ENCODE measurements at regions not wholly inside any gene's neighbourhood (a gene's known extent, or its start where the extent isn't known, plus 50 kb on each side); places are given as distances from the start of the nearest gene placed in this dataset.

GRCh38 chr7:46577394-46577793 lies 656.3 kb upstream of the IGFBP3 start:
- Histone ChIP-seq H3K79me2 (ENCODE audit: insufficient read depth, low read length) (no peaks in the 10 kb centered on the region), H2AFZ (ENCODE audit: low read length) (peak overlapping the region; percentile 34), H3K4me3 (ENCODE audit: insufficient read depth, low read length) (no peak overlapping the region), H3K9me3 (ENCODE audit: low read depth, low read length) (no peaks in the 10 kb centered on the region), H3K4me2 (ENCODE audit: insufficient read depth, low read length) (no peak overlapping the region), H4K20me1 (ENCODE audit: insufficient read depth, low read length) (no peaks in the 10 kb centered on the region), H3K4me1 (ENCODE audit: insufficient read depth, low read length) (peaks cover 16% of the 10 kb centered on the region), H3K27me3 (ENCODE audit: insufficient read depth, low read length) (no peaks in the 10 kb centered on the region), H3K27ac (ENCODE audit: low read depth, low read length) (peak overlapping the region; percentile 82), H3K36me3 (ENCODE audit: insufficient read depth, low read length) (no peaks in the 10 kb centered on the region)
- DNase-seq (ENCODE audit: insufficient read length, low spot score, missing footprints) = no peak
- TF ChIP-seq CTCF (IDR thresholded peaks at IDR 0.05; ENCODE audit: extremely low read depth, low read depth, low read length) = no peak

GRCh38 chr7:46576950-46577349 lies 655.9 kb upstream of the IGFBP3 start:
- no peaks in the 10 kb centered on the region for H3K9me3 ChIP-seq (ENCODE audit: low read depth, low read length)
- no peak overlapping the region for H3K4me3 ChIP-seq (ENCODE audit: insufficient read depth, low read length)
- H3K27me3 ChIP-seq (ENCODE audit: insufficient read depth, low read length) = no peaks in the 10 kb centered on the region
- peaks cover 16% of the 10 kb centered on the region for H3K4me1 ChIP-seq (ENCODE audit: insufficient read depth, low read length)
- TF ChIP-seq CTCF (IDR thresholded peaks at IDR 0.05; ENCODE audit: extremely low read depth, low read depth, low read length) = no peak
- peak overlapping the region; percentile 82 for H3K27ac ChIP-seq (ENCODE audit: low read depth, low read length)
- peak overlapping the region; percentile 34 for H2AFZ ChIP-seq (ENCODE audit: low read length)
- no peak overlapping the region for H3K4me2 ChIP-seq (ENCODE audit: insufficient read depth, low read length)
- H4K20me1 ChIP-seq (ENCODE audit: insufficient read depth, low read length) = no peaks in the 10 kb centered on the region
- no peaks in the 10 kb centered on the region for H3K79me2 ChIP-seq (ENCODE audit: insufficient read depth, low read length)
- no peaks in the 10 kb centered on the region for H3K36me3 ChIP-seq (ENCODE audit: insufficient read depth, low read length)
- DNase-seq (ENCODE audit: insufficient read length, low spot score, missing footprints) = no peak

- Histone ChIP-seq H2AFZ (ENCODE audit: low read length) (no peak overlapping the region), H3K27ac (ENCODE audit: low read depth, low read length) (no peak overlapping the region), H3K4me3 (ENCODE audit: insufficient read depth, low read length) (no peak overlapping the region), H3K27me3 (ENCODE audit: insufficient read depth, low read length) (no peaks in the 10 kb centered on the region), H3K36me3 (ENCODE audit: insufficient read depth, low read length) (no peaks in the 10 kb centered on the region), H4K20me1 (ENCODE audit: insufficient read depth, low read length) (no peaks in the 10 kb centered on the region), H3K4me1 (ENCODE audit: insufficient read depth, low read length) (peaks cover 12% of the 10 kb centered on the region), H3K79me2 (ENCODE audit: insufficient read depth, low read length) (no peaks in the 10 kb centered on the region), H3K9me3 (ENCODE audit: low read depth, low read length) (no peaks in the 10 kb centered on the region), H3K4me2 (ENCODE audit: insufficient read depth, low read length) (no peak overlapping the region)
- DNase-seq (ENCODE audit: insufficient read length, low spot score, missing footprints) = no peak
- TF ChIP-seq CTCF (IDR thresholded peaks at IDR 0.05; ENCODE audit: extremely low read depth, low read depth, low read length) = no peak
Observed at GRCh38 chr7:46572691-46573090, 651.6 kb upstream of the IGFBP3 start.

GRCh38 chr7:46571996-46572395 lies 650.9 kb upstream of the IGFBP3 start:
- H4K20me1 ChIP-seq (ENCODE audit: insufficient read depth, low read length) = no peaks in the 10 kb centered on the region
- no peaks in the 10 kb centered on the region for H3K36me3 ChIP-seq (ENCODE audit: insufficient read depth, low read length)
- no peak for DNase-seq (ENCODE audit: insufficient read length, low spot score, missing footprints)
- peaks cover 5% of the 10 kb centered on the region for H3K4me1 ChIP-seq (ENCODE audit: insufficient read depth, low read length)
- H3K79me2 ChIP-seq (ENCODE audit: insufficient read depth, low read length) = no peaks in the 10 kb centered on the region
- H3K4me3 ChIP-seq (ENCODE audit: insufficient read depth, low read length) = no peak overlapping the region
- H3K27ac ChIP-seq (ENCODE audit: low read depth, low read length) = no peak overlapping the region
- no peak overlapping the region for H2AFZ ChIP-seq (ENCODE audit: low read length)
- no peak for TF ChIP-seq CTCF (IDR thresholded peaks at IDR 0.05; ENCODE audit: extremely low read depth, low read depth, low read length)
- no peaks in the 10 kb centered on the region for H3K27me3 ChIP-seq (ENCODE audit: insufficient read depth, low read length)
- H3K4me2 ChIP-seq (ENCODE audit: insufficient read depth, low read length) = no peak overlapping the region
- no peaks in the 10 kb centered on the region for H3K9me3 ChIP-seq (ENCODE audit: low read depth, low read length)

Data from osteoblast (primary cell).